HepG2 (cell line): ENCODE measurements at regions not wholly inside any gene's neighbourhood (a gene's known extent, or its start where the extent isn't known, plus 50 kb on each side); places are given as distances from the start of the nearest gene placed in this dataset.

Experiments
- ATAC-seq: fragments of 200-7000 bp; cut with Tn5 transposase; 3 replicates; pipeline ENCODE4 v1.9.1; 2020; ENCODE audit warnings: mild to moderate bottlenecking, moderate library complexity
- BruUV-seq: library from RNA; stranded (reverse); fragments of 400-500 nt; replicated peaks from 2 replicates; lab custom pipeline; 2021; lab: Mats Ljungman, UMichigan
- CTCF ChIA-PET: fragments of 300-600 bp; formaldehyde crosslinking; extraction: SDS; loops from one replicate; lab custom pipeline; 2021; ENCODE audit warnings: low total read pairs, inconsistent platforms, low intra/inter-chr PET ratio; lab: Yijun Ruan, JAX
- POLR2A ChIA-PET: fragments of 350-600 bp; sonication (Branson Sonifier 250); formaldehyde crosslinking; loops from one replicate; lab custom pipeline; 2020; ENCODE audit warnings: antibody characterized with exemption, inconsistent platforms; lab: Yijun Ruan, JAX
- DNase-seq: peaks from one replicate; pipeline ENCODE4 v3.0.0-alpha.2; 2015; ENCODE audit warnings: low spot score
- FAIRE-seq: peaks from 3 replicates; lab custom pipeline; 2011; peaks lifted over from hg19 to GRCh38; lab: Jason Lieb, UNC
- H2AFZ ChIP-seq: one replicate; pipeline ENCODE4 v1.6.1; 2011; ENCODE audit warnings: low read length, inconsistent platforms
- H3K27ac ChIP-seq: fragments of 300-600 bp; 3 replicates; pipeline ENCODE4 v1.8.0; 2011; ENCODE audit warnings: mixed run types, mild to moderate bottlenecking, mixed read lengths, low read length, inconsistent platforms; ENCODE audit not compliant: insufficient read depth; ENCODE audit errors: extremely low read length
- H3K27me3 ChIP-seq, 2 experiments: fragments of 200-600 bp in 1 of 2; 2 replicates in 1 of 2; 3 replicates in 1 of 2; pipeline versions ENCODE4 v1.6.0 to v1.8.0; 2011; ENCODE audit warnings: low read length in 2 of 2, mild to moderate bottlenecking in 2 of 2, moderate library complexity in 2 of 2, inconsistent platforms in 1 of 2; ENCODE audit not compliant: insufficient read depth in 2 of 2, control insufficient read depth in 1 of 2
- H3K36me3 ChIP-seq, 2 experiments: fragments of 200-600 bp in 1 of 2; replicated peaks in 1 of 2; 2 replicates in 1 of 2; 3 replicates in 1 of 2; pipeline versions ENCODE4 v1.5.1 to v1.8.0; 2011; ENCODE audit warnings: low read length in 2 of 2, inconsistent platforms in 1 of 2; ENCODE audit not compliant: insufficient read depth in 2 of 2, control insufficient read depth in 1 of 2
- H3K4me1 ChIP-seq: 2 replicates; pipeline ENCODE4 v1.5.1; 2012; ENCODE audit warnings: low read length, inconsistent platforms; ENCODE audit not compliant: insufficient read depth
- H3K4me2 ChIP-seq: 2 replicates; pipeline ENCODE4 v1.6.0; 2011; ENCODE audit warnings: low read depth, low read length, inconsistent platforms
- H3K4me3 ChIP-seq, 3 experiments: fragments of 200-600 bp in 1 of 3; sonication (generic), shearing (Covaris generic) in 1 of 3; replicated peaks in 1 of 3; 2 replicates each; pipeline ENCODE4 v1.5.1; 2011 to 2016; ENCODE audit warnings: low read length in 3 of 3, inconsistent platforms in 2 of 3, low read depth in 2 of 3, mild to moderate bottlenecking in 2 of 3, control low read depth in 1 of 3, mixed read lengths in 1 of 3; ENCODE audit not compliant: insufficient read depth in 1 of 3
- H3K79me2 ChIP-seq: one replicate; pipeline ENCODE4 v1.6.1; 2011; ENCODE audit warnings: low read length, inconsistent platforms; ENCODE audit not compliant: insufficient read depth
- H3K9ac ChIP-seq: 2 replicates; pipeline ENCODE4 v1.6.0; 2011; ENCODE audit warnings: mild to moderate bottlenecking, low read depth, low read length, inconsistent platforms; ENCODE audit not compliant: insufficient read depth
- H3K9me3 ChIP-seq: 2 replicates; pipeline ENCODE4 v1.5.1; 2012; ENCODE audit warnings: mild to moderate bottlenecking, low read length
- H4K20me1 ChIP-seq: 2 replicates; pipeline ENCODE4 v1.6.0; 2011; ENCODE audit warnings: inconsistent platforms, mild to moderate bottlenecking, low read length, moderate library complexity; ENCODE audit not compliant: insufficient read depth
- CEBPG ChIP-seq: IDR thresholded peaks from 2 replicates; pipeline ENCODE4 v1.6.1; 2016
- FLYWCH1 ChIP-seq: sonication (generic); formaldehyde crosslinking; IDR thresholded peaks from 2 replicates; pipeline ENCODE4 v1.8.1; 2023; ENCODE audit warnings: mild to moderate bottlenecking, missing genetic modification reagents
- GABPA ChIP-seq, 2 experiments: IDR thresholded peaks; 2 replicates each; pipeline ENCODE4 v1.6.1; 2011 to 2016; ENCODE audit warnings: low read depth in 2 of 2, low read length in 1 of 2, missing biosample characterization in 1 of 2, missing genetic modification characterization in 1 of 2
- HIVEP1 ChIP-seq: sonication (generic); formaldehyde crosslinking; IDR thresholded peaks from 2 replicates; pipeline ENCODE4 v1.4.0; 2020; ENCODE audit warnings: mild to moderate bottlenecking, missing genetic modification reagents
- IKZF5 ChIP-seq: IDR thresholded peaks from 2 replicates; pipeline ENCODE4 v1.6.1; 2018; ENCODE audit warnings: missing genetic modification reagents, mild to moderate bottlenecking, missing compliant biosample characterization
- IRF1 ChIP-seq: sonication (generic); formaldehyde crosslinking; IDR thresholded peaks from 2 replicates; pipeline ENCODE4 v1.4.0; 2020; ENCODE audit warnings: low read depth, mild to moderate bottlenecking, missing genetic modification reagents
- JUND ChIP-seq: sonication (generic); formaldehyde crosslinking; IDR thresholded peaks from 2 replicates; pipeline ENCODE4 v1.8.0; 2022; ENCODE audit warnings: mild to moderate bottlenecking, missing genetic modification reagents
- KDM1A ChIP-seq: IDR thresholded peaks from 2 replicates; pipeline ENCODE4 v1.6.1; 2016; ENCODE audit warnings: missing compliant biosample characterization
- MEF2D ChIP-seq: sonication (generic); formaldehyde crosslinking; IDR thresholded peaks from 2 replicates; pipeline ENCODE4 v1.5.1; 2020; ENCODE audit warnings: mild to moderate bottlenecking, missing genetic modification reagents
- RBAK ChIP-seq: sonication (generic); formaldehyde crosslinking; IDR thresholded peaks from 2 replicates; pipeline ENCODE4 v1.5.1; 2020; ENCODE audit warnings: mild to moderate bottlenecking, missing genetic modification reagents
- SSRP1 ChIP-seq: IDR thresholded peaks from 2 replicates; pipeline ENCODE4 v1.6.1; 2016; ENCODE audit warnings: control low read depth
- TEAD2 ChIP-seq: sonication (generic); formaldehyde crosslinking; IDR thresholded peaks from 2 replicates; pipeline ENCODE4 v1.9.0; 2021; ENCODE audit warnings: missing genetic modification reagents
- ZBTB26 ChIP-seq: IDR thresholded peaks from 2 replicates; pipeline ENCODE4 v1.6.1; 2016; ENCODE audit warnings: missing compliant biosample characterization, missing genetic modification reagents, borderline replicate concordance
- ZFP91 ChIP-seq: sonication (generic); formaldehyde crosslinking; IDR thresholded peaks from 2 replicates; pipeline ENCODE4 v1.9.0; 2022; ENCODE audit warnings: missing genetic modification reagents, mild to moderate bottlenecking, borderline replicate concordance
- ZNF709 ChIP-seq: sonication (generic); formaldehyde crosslinking; IDR thresholded peaks from 2 replicates; pipeline ENCODE4 v1.5.0; 2020; ENCODE audit warnings: mild to moderate bottlenecking, missing genetic modification reagents
- ZNF839 ChIP-seq: sonication (generic); formaldehyde crosslinking; IDR thresholded peaks from 2 replicates; pipeline ENCODE4 v1.4.0; 2020; ENCODE audit warnings: missing genetic modification reagents, mild to moderate bottlenecking, borderline replicate concordance
- WGBS: methylation state at CpG from one replicate; pipeline ENCODE4 v1.1.6; 2017; ENCODE audit warnings: low lambda C conversion rate; 5-methylcytosine and 5-hydroxymethylcytosine counted together
- in situ Hi-C: cut with HindIII; loops from 2 replicates; pipeline ENCODE4 v1.10.0; 2017; ENCODE audit warnings: low pct_unique_long_range_greater_than_20kb; ENCODE audit not compliant: extremely low pct_ligation_motif_present
- intact Hi-C: fragments of 100-400 bp; cut with micrococcal nuclease; formaldehyde crosslinking; loops from one replicate; pipeline ENCODE4 v1.10.0; 2022; ENCODE audit not compliant: unreplicated experiment

GRCh38 chr12:77488041-77488620 is 342.6 kb upstream of the NAV3 start:
- Histone ChIP-seq H3K79me2 (no peaks in the 10 kb centered on the region), H3K36me3 (no peaks in the 10 kb centered on the region), H3K9ac (no peak overlapping the region), H3K4me3 (no peak overlapping the region), H3K9me3 (no peaks in the 10 kb centered on the region), H3K4me1 (no peaks in the 10 kb centered on the region), H3K27ac (no peak overlapping the region), H4K20me1 (no peaks in the 10 kb centered on the region), H3K4me2 (no peak overlapping the region), H3K27me3 (no peaks in the 10 kb centered on the region; a peak in 1 of 5 replicates), H2AFZ (no peak overlapping the region)
- ATAC-seq (no peak), DNase-seq (no peak), FAIRE-seq (no peak)
- no peak for TF ChIP-seq IKZF5 (CRISPR knock-in tag)
- TF ChIP-seq ZFP91 (CRISPR knock-in tag) = no peak
- no peak for TF ChIP-seq GABPA (IDR thresholded peaks at IDR 0.05; ENCODE audit: low read depth, low read length)
- TF ChIP-seq GABPA (CRISPR knock-in tag; IDR thresholded peaks at IDR 0.05; ENCODE audit: low read depth) = no peak
- TF ChIP-seq HIVEP1 = no peak
- no TSS peak for BruUV-seq
- POLR2A ChIA-PET = no interaction called here
- intact Hi-C loops = no loop called here
- in situ Hi-C loops = no loop called here
- WGBS = 9% methylated on average over 2 of the region's 2 CpGs
- CTCF ChIA-PET = no interaction called here

- Histone ChIP-seq H3K4me3 (no peak overlapping the region), H4K20me1 (no peaks in the 10 kb centered on the region), H3K36me3 (no peaks in the 10 kb centered on the region), H3K4me2 (no peak overlapping the region), H3K9me3 (no peaks in the 10 kb centered on the region), H2AFZ (no peak overlapping the region), H3K79me2 (no peaks in the 10 kb centered on the region), H3K4me1 (no peaks in the 10 kb centered on the region), H3K9ac (no peak overlapping the region), H3K27ac (no peak overlapping the region), H3K27me3 (no peaks in the 10 kb centered on the region)
- CTCF ChIA-PET = no interaction called here
- DNase-seq (no peak), FAIRE-seq (no peak), ATAC-seq (no peak)
- BruUV-seq = no TSS peak
- in situ Hi-C loops = no loop called here
- WGBS = 0% methylated on average over 1 of the region's 1 CpG
- intact Hi-C loops = no loop called here
- POLR2A ChIA-PET = no interaction called here
- TF ChIP-seq RBAK (CRISPR knock-in tag) (no peak), MEF2D (no peak), FLYWCH1 (CRISPR knock-in tag) (no peak), ZBTB26 (CRISPR knock-in tag) (no peak), IRF1 (no peak), CEBPG (CRISPR knock-in tag) (no peak), KDM1A (CRISPR knock-in tag) (no peak), ZNF839 (CRISPR knock-in tag) (no peak), ZNF709 (CRISPR knock-in tag) (no peak), TEAD2 (no peak), JUND (CRISPR knock-in tag) (no peak), SSRP1 (CRISPR knock-in tag) (no peak)
Measured at GRCh38 chr12:77486872-77487271, 343.8 kb upstream of the NAV3 start.
